Ramos (cell line): ENCODE measurements at regions not wholly inside any gene's neighbourhood (a gene's known extent, or its start where the extent isn't known, plus 50 kb on each side); places are given as distances from the start of the nearest gene placed in this dataset.

Source experiments
- in situ Hi-C: fragments of 300-500 bp; cut with MboI; formaldehyde crosslinking; loops from one replicate; pipeline ENCODE4 v1.14.3; 2022; ENCODE audit warnings: low sequenced_read_pairs; ENCODE audit not compliant: unreplicated experiment

DNA sequence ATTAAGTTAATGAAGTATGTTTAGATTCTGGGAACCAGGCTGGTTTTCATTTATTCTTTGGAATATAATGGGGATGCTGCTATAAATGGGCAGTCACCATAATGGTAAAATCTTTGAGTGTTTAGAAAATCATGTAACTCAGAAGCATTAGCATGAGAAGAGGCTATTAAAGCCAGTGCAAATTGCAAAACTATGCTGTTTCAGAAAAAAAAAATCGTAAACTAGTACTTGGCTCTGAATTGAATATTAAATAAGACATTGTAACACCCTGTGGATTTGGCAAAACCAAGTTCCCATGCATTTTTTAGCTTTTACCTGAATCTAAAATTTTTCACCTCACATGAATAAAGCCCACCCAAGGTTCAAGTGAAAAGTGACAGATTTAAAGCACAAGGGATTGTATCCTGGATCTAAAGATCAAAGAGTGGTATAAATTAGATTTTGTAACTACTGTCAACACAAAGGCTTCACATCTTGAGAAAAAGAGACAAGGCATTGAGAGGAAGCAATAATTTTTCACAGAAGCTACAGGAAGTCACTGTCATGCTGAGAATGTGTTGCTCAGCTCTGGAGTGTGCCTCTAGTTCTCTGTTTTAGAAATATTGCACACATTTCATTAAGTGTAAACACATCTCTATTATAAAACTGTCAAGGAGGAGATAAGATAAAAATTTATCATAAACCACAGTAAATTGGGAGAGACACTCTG lies 142.2 kb downstream of the ABCA8 start:
- in situ Hi-C loops = no loop called here

- in situ Hi-C loops = no loop called here
Observed at GRCh38 chr17:68809148-68809547, 146.0 kb downstream of the ABCA8 start.

GRCh38 chr17:68807998-68808772 lies 147.0 kb downstream of the ABCA8 start:
- in situ Hi-C loops = no loop called here

- in situ Hi-C loops = no loop called here
Observed at GRCh38 chr17:68805609-68806008, 149.6 kb downstream of the ABCA8 start.

GRCh38 chr17:68804777-68805520 lies 150.2 kb downstream of the ABCA8 start:
- in situ Hi-C loops = no loop called here

DNA sequence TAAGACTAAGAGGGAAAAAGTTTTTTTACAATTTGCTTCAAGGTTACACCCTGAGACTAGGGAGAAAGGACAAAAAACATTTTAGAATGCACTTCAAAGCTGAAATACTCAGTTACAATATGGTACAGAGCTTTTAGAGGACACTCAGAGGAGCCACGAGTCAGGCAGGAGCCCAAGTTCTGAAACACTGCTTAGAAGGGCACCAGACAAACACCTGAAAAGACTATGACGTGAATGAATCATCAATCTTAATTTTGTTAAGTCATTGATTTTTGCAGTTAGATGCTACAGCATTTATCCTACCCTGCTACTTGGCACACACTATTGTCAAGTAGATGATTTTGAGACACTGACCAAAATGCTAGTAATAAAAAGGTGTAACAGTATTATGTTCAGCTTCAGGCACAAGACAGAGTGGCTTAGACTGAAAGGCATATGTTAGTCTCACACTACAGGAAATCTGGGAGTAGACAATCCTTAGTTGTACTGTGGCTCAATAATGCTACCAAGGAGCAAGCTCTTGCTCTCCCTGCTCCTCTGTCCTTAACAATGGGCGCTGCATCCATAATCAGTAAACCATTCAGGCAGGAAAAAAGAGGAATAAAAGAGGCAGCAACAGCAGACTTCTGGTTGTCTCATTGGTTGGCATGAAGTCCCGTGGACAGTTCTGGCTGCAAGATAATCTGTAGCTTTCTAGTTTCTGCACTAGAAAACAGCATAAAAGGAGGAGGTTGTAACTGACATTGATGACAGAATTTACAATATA lies 151.8 kb downstream of the ABCA8 start:
- in situ Hi-C loops = no loop called here

DNA sequence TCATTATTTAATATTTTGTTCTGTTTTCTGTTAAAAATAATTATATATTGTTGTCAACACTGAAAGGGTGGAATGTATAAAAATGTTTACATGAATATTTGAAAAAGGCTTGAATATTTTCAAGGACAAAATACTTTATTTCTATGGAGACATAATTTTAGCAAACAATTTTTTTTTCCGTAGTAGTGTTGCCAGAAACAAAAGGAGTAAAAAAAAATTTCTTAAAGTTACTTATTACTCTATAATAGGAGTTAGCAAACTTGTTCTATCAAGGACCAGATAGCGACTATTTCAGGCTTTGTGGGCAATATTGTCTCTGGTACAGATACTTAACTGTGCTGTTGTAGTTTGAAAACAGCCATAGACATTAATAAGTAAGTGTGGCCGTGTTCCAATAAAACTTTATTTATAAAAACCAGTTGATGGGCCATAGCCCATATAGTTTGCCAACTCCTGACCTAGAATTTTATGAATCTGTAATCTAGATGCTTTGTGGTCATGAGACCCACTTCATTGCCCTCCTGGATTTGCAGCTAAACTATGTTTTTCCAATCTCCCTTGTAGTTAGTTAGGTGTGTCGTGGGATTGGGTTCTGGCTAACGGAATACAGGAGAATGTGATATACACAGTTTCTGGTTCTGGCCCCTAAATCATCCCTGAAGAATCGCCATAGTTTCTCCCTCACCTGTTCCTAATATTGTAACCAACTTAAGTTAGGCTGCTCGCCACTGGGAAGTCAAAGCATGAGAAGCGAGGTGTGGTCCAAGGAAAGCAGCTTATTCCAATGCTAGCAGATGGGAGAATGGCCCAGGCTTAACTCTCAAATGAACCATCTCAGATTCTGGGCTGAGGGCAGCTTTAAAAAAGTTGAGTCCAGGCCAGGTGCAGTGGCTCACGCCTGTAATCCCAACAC lies 153.6 kb downstream of the ABCA8 start:
- in situ Hi-C loops = no loop called here

DNA sequence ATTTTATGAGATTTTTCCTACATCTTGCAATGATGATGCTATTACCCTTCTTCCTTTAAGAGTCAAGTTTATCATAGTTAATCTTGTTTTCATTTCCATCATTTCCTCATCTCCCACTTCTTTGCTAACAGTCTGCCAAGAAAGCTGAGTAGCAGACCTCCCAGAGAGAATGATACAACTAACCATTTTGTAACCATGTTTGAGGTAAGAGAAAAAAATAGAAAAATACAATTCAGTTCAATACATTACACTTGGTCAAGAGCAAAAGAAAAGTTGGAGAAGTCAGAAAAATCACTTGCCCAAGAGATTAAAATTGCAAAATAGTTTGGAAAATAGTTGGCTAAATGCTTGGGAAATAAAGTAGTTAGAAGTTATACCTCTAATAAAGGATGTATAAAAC lies 154.4 kb downstream of the ABCA8 start:
- in situ Hi-C loops = no loop called here

GRCh38 chr17:68794636-68795434 lies 160.4 kb downstream of the ABCA8 start:
- in situ Hi-C loops = no loop called here

DNA sequence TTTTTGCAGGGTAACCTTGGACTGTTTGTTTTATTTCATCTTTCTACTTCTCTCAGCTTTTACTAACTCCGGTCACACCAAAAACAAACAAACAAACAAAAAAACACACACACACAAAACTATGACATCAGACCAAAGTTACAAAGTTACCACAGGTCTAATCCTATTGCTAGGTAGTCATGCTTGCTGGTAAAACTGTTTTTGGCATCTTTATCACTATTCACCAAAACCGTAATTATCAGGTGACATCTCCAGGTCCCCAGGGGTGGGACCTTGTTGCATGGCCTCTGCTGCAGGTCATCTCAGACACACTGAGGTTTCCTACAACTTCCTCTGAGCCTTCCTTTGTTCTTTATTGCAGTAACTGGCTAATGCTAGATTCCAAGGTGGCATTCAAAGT lies 162.3 kb downstream of the ABCA8 start:
- in situ Hi-C loops = no loop called here

GRCh38 chr17:68792042-68792685 lies 163.0 kb downstream of the ABCA8 start:
- in situ Hi-C loops = no loop called here

DNA sequence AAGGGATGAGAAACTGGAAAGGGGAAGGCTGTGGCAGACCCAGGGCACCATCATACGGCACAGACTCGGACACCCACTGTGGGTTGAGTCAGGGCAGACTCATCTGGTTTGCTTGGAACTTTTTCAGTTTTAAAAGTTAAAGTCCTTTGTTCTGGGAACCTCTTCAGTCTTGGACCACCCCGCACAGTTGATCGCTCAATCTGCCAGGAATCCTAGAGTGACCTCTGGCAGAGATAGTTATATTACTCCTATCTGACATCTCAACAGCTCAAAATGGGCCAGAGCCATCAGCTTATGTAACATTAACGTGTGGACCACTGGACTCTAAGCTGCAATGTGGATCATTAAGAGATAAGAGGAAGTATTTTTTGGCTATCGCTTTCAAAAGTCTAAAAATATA lies 164.3 kb downstream of the ABCA8 start:
- in situ Hi-C loops = no loop called here

DNA sequence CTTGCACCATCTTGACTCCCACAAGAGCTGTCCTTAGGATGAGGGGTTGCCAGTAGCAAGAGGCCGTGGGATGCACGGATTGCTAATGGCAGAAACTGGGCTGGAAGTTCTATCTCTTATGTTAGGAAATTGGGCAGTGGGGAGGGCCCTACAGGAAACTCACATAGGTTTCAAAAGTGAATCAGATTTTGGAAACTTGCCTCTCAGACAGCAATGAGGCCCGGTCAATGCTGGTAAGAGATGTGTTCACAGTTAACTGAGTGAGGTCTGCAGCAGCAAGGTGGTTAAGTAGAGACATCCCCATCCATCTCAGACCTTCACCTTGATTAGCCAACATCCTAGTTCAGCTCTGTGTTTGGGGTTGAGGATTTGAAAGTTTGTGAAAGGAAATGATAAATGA lies 164.7 kb downstream of the ABCA8 start:
- in situ Hi-C loops = no loop called here

DNA sequence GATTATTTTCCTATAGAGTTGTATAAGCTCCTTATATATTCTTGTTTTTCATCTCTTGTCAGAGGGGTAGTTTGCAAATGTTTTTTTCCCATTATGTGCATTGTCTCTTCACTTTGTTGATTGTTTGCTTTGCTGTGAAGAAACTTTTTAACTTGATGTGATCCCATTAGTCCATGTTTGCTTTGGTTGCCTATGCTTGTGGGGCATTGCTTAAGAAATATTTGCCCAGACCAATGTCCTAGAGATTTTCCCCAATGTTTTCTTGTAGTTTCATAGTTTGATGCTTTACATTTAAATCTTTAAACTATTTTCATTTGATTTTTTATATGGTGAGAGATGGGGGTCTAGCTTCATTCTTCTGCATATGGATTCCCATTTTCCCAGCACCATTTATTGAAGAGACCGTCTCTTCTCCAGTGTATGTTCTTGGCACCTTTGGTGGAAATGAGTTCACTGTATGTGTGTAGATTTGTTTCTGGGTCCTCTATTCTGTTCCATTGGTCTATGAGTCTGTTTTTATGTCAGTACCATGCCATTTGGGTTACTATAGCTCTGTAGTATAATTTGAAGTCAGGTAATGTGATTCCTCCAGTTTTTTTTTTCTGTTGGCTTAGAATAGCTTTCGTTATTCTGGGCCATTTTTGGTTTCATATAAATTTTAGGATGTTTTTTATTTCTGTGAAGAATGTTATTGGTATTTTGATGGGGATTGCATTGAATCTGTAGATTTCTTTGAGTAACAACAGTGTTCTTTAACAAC lies 165.8 kb downstream of the ABCA8 start:
- in situ Hi-C loops = no loop called here

DNA sequence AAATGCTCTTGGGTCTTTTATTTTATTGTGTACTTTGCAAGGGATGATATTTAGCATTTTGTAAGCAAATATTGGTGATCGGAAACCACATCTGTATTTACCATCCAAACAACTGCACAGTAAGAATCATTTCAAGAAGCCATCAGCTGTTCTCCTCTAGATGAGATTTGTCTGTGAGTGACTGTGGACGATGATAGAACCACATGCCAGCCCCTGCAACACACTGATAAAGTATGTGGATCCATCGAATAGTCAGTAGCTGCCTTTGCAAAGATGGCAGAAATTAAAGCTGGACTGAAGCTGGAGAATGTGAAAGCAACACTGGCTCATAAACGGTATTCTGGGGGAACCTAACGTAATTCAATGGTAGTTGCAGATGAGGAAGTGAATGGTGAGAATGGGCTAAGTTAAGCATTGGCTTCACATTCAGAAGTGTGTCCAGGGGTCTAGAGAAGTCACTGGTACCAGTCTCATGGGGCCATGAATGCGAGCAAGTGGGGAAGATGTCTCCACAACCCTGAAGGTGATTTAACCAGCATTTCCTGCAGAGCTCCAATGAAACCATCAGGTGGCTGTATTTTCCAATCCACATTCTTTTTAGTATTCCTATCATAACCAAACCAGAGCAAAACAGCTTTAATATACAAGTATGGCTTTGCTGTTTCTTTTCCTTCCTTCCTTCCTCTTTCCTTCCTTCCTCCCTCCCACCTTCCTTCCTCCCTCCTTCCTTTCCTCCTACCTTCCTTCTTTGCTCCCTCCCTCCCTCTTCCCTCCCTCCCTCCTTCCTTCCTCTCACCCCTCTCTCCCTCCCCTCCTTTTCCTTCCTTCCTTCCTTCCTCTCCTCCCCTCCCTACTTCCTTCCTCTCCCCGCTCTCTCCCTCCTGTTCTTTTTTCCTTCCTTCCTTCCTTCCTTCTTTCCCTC lies 169.4 kb downstream of the ABCA8 start:
- in situ Hi-C loops = no loop called here

- in situ Hi-C loops = no loop called here
Observed at GRCh38 chr17:68784431-68784830, 170.8 kb downstream of the ABCA8 start.
